ENCODE measurements at regions not wholly inside any gene's neighbourhood (a gene's known extent, or its start where the extent isn't known, plus 50 kb on each side); places are given as distances from the start of the nearest gene placed in this dataset.
A peak's percentile ranks its signal among the peaks of the same experiment; 100 is the strongest.

DNA sequence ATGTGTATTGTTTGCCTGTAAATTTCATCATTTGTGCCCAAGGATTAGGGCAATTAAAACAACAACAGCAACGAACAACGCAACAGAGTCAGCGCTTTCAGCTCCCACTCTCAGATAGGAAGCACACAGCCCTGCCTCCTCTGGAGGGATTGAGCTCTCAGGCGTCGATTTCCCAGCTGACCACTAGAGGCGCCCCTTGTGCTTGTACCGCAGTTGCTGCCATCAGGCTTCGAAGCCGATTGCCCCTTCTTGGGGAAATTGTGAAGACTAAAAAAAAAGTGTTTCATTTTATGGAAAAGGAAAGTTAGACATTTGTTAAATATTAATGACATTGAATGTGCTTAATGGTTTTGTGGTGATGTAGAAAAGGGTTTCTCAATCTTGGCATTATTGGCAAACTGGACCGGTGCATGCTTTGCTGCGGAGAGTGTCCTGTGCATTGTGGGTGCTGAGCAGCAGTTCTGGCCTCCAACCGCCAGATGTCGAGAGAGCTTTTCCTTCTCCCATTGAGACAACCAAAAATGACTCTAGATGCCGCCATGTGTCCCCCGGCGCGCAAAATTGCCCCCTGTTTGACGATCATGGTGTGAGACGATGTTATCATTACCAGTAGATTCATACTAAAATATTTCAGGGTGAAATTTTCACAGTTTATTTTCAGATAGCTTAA is 650.4 kb upstream of the RBFOX1 start:
- peak; percentile 20 for DNase-seq (ENCODE audit: low spot score)
- no peak overlapping the region for H3K4me2 ChIP-seq (ENCODE audit: low read depth, low read length)
- H3K9me3 ChIP-seq (ENCODE audit: low read length) = no peaks in the 10 kb centered on the region
- 45% methylated on average over 17 of the region's 19 CpGs for WGBS (ENCODE audit: low lambda C conversion rate)
- intact Hi-C loops (cut with micrococcal nuclease; ENCODE audit: unreplicated experiment) = no loop called here
- no peak overlapping the region for H3K4me3 ChIP-seq (replicated peaks in 1 of 3; ENCODE audit: insufficient read depth in 1 of 3, low read depth in 2 of 3, low read length in 3 of 3)
- no peaks in the 10 kb centered on the region for H3K4me1 ChIP-seq (ENCODE audit: insufficient read depth, low read length)
- no TSS peak for BruUV-seq (replicated peaks)
- ChIA-PET CTCF (ENCODE audit: low intra/inter-chr PET ratio, low total read pairs) (no interaction called here), POLR2A (no interaction called here)
- H4K20me1 ChIP-seq (ENCODE audit: insufficient read depth, low read length) = no peaks in the 10 kb centered on the region
- H3K79me2 ChIP-seq (ENCODE audit: insufficient read depth, low read length) = no peaks in the 10 kb centered on the region
- no peak overlapping the region for H3K9ac ChIP-seq (ENCODE audit: insufficient read depth, low read depth, low read length)
- ATAC-seq = peak; percentile 80
- in situ Hi-C loops (cut with HindIII; ENCODE audit: extremely low pct_ligation_motif_present, low pct_unique_long_range_greater_than_20kb) = no loop called here
- H2AFZ ChIP-seq (ENCODE audit: low read length) = no peak overlapping the region
- FAIRE-seq = no peak
- no peaks in the 10 kb centered on the region for H3K36me3 ChIP-seq (replicated peaks in 1 of 2; ENCODE audit: control insufficient read depth in 1 of 2, insufficient read depth in 2 of 2, low read length in 2 of 2)
- no peaks in the 10 kb centered on the region for H3K27me3 ChIP-seq (ENCODE audit: control insufficient read depth in 1 of 2, insufficient read depth in 2 of 2, low read length in 2 of 2)
- no peak overlapping the region for H3K27ac ChIP-seq (ENCODE audit: extremely low read length, insufficient read depth, low read length)
- TF ChIP-seq ZNF761 (CRISPR knock-in tag; conservative IDR thresholded peaks at IDR 0.05) = no peak
- TF ChIP-seq MAFG (CRISPR knock-in tag; IDR thresholded peaks at IDR 0.05) = no peak
- TF ChIP-seq, protein P1, sequence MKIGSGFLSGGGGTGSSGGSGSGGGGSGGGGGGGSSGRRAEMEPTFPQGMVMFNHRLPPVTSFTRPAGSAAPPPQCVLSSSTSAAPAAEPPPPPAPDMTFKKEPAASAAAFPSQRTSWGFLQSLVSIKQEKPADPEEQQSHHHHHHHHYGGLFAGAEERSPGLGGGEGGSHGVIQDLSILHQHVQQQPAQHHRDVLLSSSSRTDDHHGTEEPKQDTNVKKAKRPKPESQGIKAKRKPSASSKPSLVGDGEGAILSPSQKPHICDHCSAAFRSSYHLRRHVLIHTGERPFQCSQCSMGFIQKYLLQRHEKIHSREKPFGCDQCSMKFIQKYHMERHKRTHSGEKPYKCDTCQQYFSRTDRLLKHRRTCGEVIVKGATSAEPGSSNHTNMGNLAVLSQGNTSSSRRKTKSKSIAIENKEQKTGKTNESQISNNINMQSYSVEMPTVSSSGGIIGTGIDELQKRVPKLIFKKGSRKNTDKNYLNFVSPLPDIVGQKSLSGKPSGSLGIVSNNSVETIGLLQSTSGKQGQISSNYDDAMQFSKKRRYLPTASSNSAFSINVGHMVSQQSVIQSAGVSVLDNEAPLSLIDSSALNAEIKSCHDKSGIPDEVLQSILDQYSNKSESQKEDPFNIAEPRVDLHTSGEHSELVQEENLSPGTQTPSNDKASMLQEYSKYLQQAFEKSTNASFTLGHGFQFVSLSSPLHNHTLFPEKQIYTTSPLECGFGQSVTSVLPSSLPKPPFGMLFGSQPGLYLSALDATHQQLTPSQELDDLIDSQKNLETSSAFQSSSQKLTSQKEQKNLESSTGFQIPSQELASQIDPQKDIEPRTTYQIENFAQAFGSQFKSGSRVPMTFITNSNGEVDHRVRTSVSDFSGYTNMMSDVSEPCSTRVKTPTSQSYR (CRISPR knock-in tag; IDR thresholded peaks at IDR 0.05; ENCODE audit: borderline replicate concordance) = no peak
- no peak for TF ChIP-seq ZNF737 (CRISPR knock-in tag; IDR thresholded peaks at IDR 0.05; ENCODE audit: borderline replicate concordance)
- TF ChIP-seq XRCC5 (optimal IDR thresholded peaks at IDR 0.05; ENCODE audit: low read length) = peak; percentile 75
- peak; percentile 62 for TF ChIP-seq CTCF (CRISPR knock-in tag; IDR thresholded peaks at IDR 0.05)
- no peak for TF ChIP-seq ZNF230 (CRISPR knock-in tag; IDR thresholded peaks at IDR 0.05)
- no peak for TF ChIP-seq CBFB (CRISPR knock-in tag; IDR thresholded peaks at IDR 0.05)
- peak; percentile 85 for TF ChIP-seq ZNF574 (CRISPR knock-in tag; IDR thresholded peaks at IDR 0.05)
- TF ChIP-seq ZMYM4 (CRISPR knock-in tag; IDR thresholded peaks at IDR 0.05) = no peak
- no peak for TF ChIP-seq DNMT3B (CRISPR knock-in tag; conservative IDR thresholded peaks at IDR 0.05)
- no peak for TF ChIP-seq ZNF124 (CRISPR knock-in tag; IDR thresholded peaks at IDR 0.05)
- TF ChIP-seq TFE3 (CRISPR knock-in tag; IDR thresholded peaks at IDR 0.05) = no peak
- TF ChIP-seq E2F2 (CRISPR knock-in tag; IDR thresholded peaks at IDR 0.05; ENCODE audit: borderline replicate concordance) = no peak
- TF ChIP-seq MEF2D (CRISPR knock-in tag; IDR thresholded peaks at IDR 0.05) = no peak

Measured in HepG2 (cell line).